ENCODE measurements at regions not wholly inside any gene's neighbourhood (a gene's known extent, or its start where the extent isn't known, plus 50 kb on each side); places are given as distances from the start of the nearest gene placed in this dataset.

DNA sequence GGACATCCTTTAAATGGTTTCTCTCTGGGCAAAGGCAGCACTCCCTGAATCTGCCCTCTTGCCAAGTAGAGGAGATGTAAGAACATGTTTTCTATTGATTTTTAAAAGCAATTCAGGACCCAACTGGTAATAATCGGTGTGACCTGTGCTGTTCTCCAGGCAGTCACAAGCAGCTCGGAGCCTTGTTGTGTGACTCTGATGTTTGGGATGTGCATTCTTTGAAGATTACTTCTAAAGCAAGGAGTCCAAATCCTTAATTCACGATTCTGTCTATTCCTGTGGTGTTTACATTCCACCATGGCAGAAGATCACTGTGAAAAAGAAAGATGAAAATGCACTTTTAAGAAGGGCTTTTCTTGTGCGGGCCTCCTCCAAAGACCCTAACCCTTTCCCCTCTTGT, 122.3 kb upstream of the ZNF536 start:
- CTCF ChIA-PET, result no interaction called here
- H3K4me3 ChIP-seq (ENCODE audit: insufficient read depth, low read depth, low read length), result no peak overlapping the region
- DNase-seq, result no peak

More for the DNA sequence above, 122.3 kb upstream of the ZNF536 start:
- in situ Hi-C loops (cut with MboI; ENCODE audit: low sequenced_read_pairs), result no loop called here
- Histone ChIP-seq H2BK15ac (ENCODE audit: low read depth, low read length) (no peak overlapping the region), H2BK5ac (ENCODE audit: low read depth, low read length, poor library complexity, severe bottlenecking) (no peak overlapping the region), H2BK120ac (ENCODE audit: low read depth, low read length) (no peak overlapping the region), H3K9me1 (ENCODE audit: insufficient read depth, low read length) (no peaks in the 10 kb centered on the region), H2BK20ac (ENCODE audit: low read depth, low read length) (no peak overlapping the region), H2AK9ac (replicated peaks; ENCODE audit: low read depth, low read length, poor library complexity) (no peak overlapping the region), H3K23ac (ENCODE audit: low read depth, low read length) (no peak overlapping the region), H3K79me1 (ENCODE audit: low read depth in 1 of 2, low read length in 2 of 2) (no peaks in the 10 kb centered on the region), H2AK5ac (ENCODE audit: low read depth, low read length) (no peak overlapping the region), H2AFZ (replicated peaks; ENCODE audit: low read length, poor library complexity) (no peak overlapping the region), H3K18ac (ENCODE audit: low read depth, low read length) (no peak overlapping the region), H3K4me2 (ENCODE audit: low read depth, low read length) (no peak overlapping the region), H4K8ac (ENCODE audit: low read depth in 2 of 2, low read length in 2 of 2) (no peak overlapping the region), H3K9me3 (ENCODE audit: control insufficient read depth, insufficient read depth, low read length) (peaks cover 5% of the 10 kb centered on the region; the same call in 1 of the 2 replicates), H3K27ac (ENCODE audit: insufficient read depth, low read length) (no peak overlapping the region), H4K5ac (ENCODE audit: low read depth, low read length) (no peak overlapping the region), H4K91ac (ENCODE audit: insufficient read depth, low read depth, low read length) (no peak overlapping the region), H3K4ac (ENCODE audit: low read depth, low read length) (no peak overlapping the region), H3K4me1 (ENCODE audit: control insufficient read depth, insufficient read depth, low read length) (no peaks in the 10 kb centered on the region), H4K20me1 (ENCODE audit: insufficient read depth, low read length) (no peaks in the 10 kb centered on the region), H3K14ac (replicated peaks; ENCODE audit: low read depth, low read length) (no peak overlapping the region), H3K27me3 (ENCODE audit: control insufficient read depth, insufficient read depth, low read length) (no peaks in the 10 kb centered on the region), H3K56ac (ENCODE audit: extremely low read depth, insufficient read depth, low read length) (no peak overlapping the region), H3K36me3 (ENCODE audit: control insufficient read depth, insufficient read depth, low read length) (no peaks in the 10 kb centered on the region), H3K9ac (ENCODE audit: low read depth, low read length) (no peak overlapping the region)
- TF ChIP-seq RFX5 (IDR thresholded peaks at IDR 0.05; ENCODE audit: low read depth, low read length), result no peak
- no peak for TF ChIP-seq FOS (IDR thresholded peaks at IDR 0.05; ENCODE audit: low read depth, low read length)
- TF ChIP-seq SMC3 (IDR thresholded peaks at IDR 0.05; ENCODE audit: low read depth, low read length), result no peak
- no peak for TF ChIP-seq MAFK (IDR thresholded peaks at IDR 0.05; ENCODE audit: low read depth, low read length)
- no peak for TF ChIP-seq NFE2L2 (IDR thresholded peaks at IDR 0.05; ENCODE audit: low read depth, low read length)
- TF ChIP-seq POLR2A (IDR thresholded peaks at IDR 0.05; ENCODE audit: low read depth, low read length), result no peak
- no peak for TF ChIP-seq RCOR1 (IDR thresholded peaks at IDR 0.05; ENCODE audit: insufficient replicate concordance, low read length)
- no peak for TF ChIP-seq MAZ (IDR thresholded peaks at IDR 0.05; ENCODE audit: borderline replicate concordance, low read depth, low read length)
- TF ChIP-seq, protein P1, sequence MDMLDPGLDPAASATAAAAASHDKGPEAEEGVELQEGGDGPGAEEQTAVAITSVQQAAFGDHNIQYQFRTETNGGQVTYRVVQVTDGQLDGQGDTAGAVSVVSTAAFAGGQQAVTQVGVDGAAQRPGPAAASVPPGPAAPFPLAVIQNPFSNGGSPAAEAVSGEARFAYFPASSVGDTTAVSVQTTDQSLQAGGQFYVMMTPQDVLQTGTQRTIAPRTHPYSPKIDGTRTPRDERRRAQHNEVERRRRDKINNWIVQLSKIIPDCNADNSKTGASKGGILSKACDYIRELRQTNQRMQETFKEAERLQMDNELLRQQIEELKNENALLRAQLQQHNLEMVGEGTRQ (IDR thresholded peaks at IDR 0.05; ENCODE audit: low read depth, low read length), result no peak
- no peak for TF ChIP-seq BHLHE40 (IDR thresholded peaks at IDR 0.05; ENCODE audit: low read depth, low read length)
- TF ChIP-seq RAD21 (IDR thresholded peaks at IDR 0.05; ENCODE audit: low read length), result no peak
- TF ChIP-seq, protein P2, sequence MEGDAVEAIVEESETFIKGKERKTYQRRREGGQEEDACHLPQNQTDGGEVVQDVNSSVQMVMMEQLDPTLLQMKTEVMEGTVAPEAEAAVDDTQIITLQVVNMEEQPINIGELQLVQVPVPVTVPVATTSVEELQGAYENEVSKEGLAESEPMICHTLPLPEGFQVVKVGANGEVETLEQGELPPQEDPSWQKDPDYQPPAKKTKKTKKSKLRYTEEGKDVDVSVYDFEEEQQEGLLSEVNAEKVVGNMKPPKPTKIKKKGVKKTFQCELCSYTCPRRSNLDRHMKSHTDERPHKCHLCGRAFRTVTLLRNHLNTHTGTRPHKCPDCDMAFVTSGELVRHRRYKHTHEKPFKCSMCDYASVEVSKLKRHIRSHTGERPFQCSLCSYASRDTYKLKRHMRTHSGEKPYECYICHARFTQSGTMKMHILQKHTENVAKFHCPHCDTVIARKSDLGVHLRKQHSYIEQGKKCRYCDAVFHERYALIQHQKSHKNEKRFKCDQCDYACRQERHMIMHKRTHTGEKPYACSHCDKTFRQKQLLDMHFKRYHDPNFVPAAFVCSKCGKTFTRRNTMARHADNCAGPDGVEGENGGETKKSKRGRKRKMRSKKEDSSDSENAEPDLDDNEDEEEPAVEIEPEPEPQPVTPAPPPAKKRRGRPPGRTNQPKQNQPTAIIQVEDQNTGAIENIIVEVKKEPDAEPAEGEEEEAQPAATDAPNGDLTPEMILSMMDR (conservative IDR thresholded peaks at IDR 0.05; ENCODE audit: low read depth, low read length), result no peak
- TF ChIP-seq, protein P3, sequence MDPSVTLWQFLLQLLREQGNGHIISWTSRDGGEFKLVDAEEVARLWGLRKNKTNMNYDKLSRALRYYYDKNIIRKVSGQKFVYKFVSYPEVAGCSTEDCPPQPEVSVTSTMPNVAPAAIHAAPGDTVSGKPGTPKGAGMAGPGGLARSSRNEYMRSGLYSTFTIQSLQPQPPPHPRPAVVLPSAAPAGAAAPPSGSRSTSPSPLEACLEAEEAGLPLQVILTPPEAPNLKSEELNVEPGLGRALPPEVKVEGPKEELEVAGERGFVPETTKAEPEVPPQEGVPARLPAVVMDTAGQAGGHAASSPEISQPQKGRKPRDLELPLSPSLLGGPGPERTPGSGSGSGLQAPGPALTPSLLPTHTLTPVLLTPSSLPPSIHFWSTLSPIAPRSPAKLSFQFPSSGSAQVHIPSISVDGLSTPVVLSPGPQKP (IDR thresholded peaks at IDR 0.05; ENCODE audit: borderline replicate concordance, low read depth, low read length), result no peak
- TF ChIP-seq CEBPB (IDR thresholded peaks at IDR 0.05; ENCODE audit: low read depth, low read length), result no peak
- no peak for TF ChIP-seq MXI1 (IDR thresholded peaks at IDR 0.05; ENCODE audit: borderline replicate concordance, low read depth, low read length)
- TF ChIP-seq CHD1 (IDR thresholded peaks at IDR 0.05; ENCODE audit: low read depth, low read length), result no peak
- no CpG with 5 or more reads among the region's 4 CpGs for WGBS, 2 experiments (ENCODE audit: extremely low coverage in 2 of 2, insufficient read length in 1 of 2)
- no peak for ATAC-seq (ENCODE audit: low read depth)
- dilution Hi-C loops (cut with HindIII; ENCODE audit: low sequenced_read_pairs, unreplicated experiment), result no loop called here
- BruUV-seq (replicated peaks), result no TSS peak
- POLR2A ChIA-PET (ENCODE audit: unreplicated experiment), result no interaction called here
- intact Hi-C loops (cut with micrococcal nuclease), result no loop called here

All from IMR-90 (cell line).